Pancreas (tissue), 10 donors: ENCODE measurements at regions not wholly inside any gene's neighbourhood (a gene's known extent, or its start where the extent isn't known, plus 50 kb on each side); places are given as distances from the start of the nearest gene placed in this dataset.

Experiments
- ATAC-seq, 4 donors: fragments of 200-7000 bp; cut with Tn5 transposase; one replicate each; pipeline versions ENCODE4 v1.8.0 to v1.9.1; 2020; ENCODE audit warnings: mild to moderate bottlenecking in 4 of 4, moderate library complexity in 4 of 4
- DNase-seq, 6 donors: peaks; one replicate each; pipeline ENCODE4 v3.0.0-alpha.2; 2020
- FAIRE-seq: peaks from 2 replicates; lab custom pipeline; 2012; peaks lifted over from hg19 to GRCh38; lab: Jason Lieb, UNC
- H3K27ac ChIP-seq, 4 donors: fragments of 200-600 bp; sonication (generic); 1 replicate in 3 of 4; 2 replicates in 1 of 4; pipeline versions ENCODE4 v1.5.0 to v1.8.0; 2020
- H3K27me3 ChIP-seq, 4 donors: fragments of 200-600 bp; one replicate each; pipeline ENCODE4 v1.8.0; 2021
- H3K36me3 ChIP-seq, 3 donors: fragments of 200-600 bp; sonication (generic) in 1 of 3; one replicate each; pipeline versions ENCODE4 v1.5.0 to v1.8.0; 2020 to 2021
- H3K4me1 ChIP-seq, 3 donors: fragments of 200-600 bp; one replicate each; pipeline ENCODE4 v1.8.0; 2021
- H3K4me3 ChIP-seq, 4 donors: fragments of 200-600 bp; sonication (generic) in 2 of 4; one replicate each; pipeline versions ENCODE4 v1.5.0 to v1.8.0; 2020 to 2021
- H3K9me3 ChIP-seq, 4 donors: fragments of 200-600 bp; one replicate each; pipeline ENCODE4 v1.8.0; 2021
- CTCF ChIP-seq, 4 donors: fragments of 200-600 bp; sonication (generic) in 3 of 4; IDR thresholded peaks; one replicate each; pipeline versions ENCODE4 v1.5.0 to v1.8.0; 2021; ENCODE audit warnings: antibody characterized with exemption in 4 of 4
- WGBS, 2 donors: extraction: QIAGEN DNeasy Blood & Tissue Kit; methylation state at CpG; one replicate each; pipeline ENCODE4 v1.1.7; 2013; 5-methylcytosine and 5-hydroxymethylcytosine counted together
- intact Hi-C, 3 donors: fragments of 100-400 bp; cut with DNase I; formaldehyde crosslinking; loops; one replicate each; pipeline versions ENCODE4 v1.11.1 to v1.14.2; 2022
- donor health status: healthy with polysubstance abuse.
- donor health status: DM: no; HTN: no; CAD: no; lungs with moderate emphysema.
- donor health status: DM: no; HTN: no; CAD: no.
- donor health status: control.
- donor health status: control.
- donor health status: Bipolar disorder and iron deficiency.
- donor health status: DM: yes; HTN: yes; CAD: no.
- donor health status: DM: no; HTN: no; CAD: no.
- donor health status: DM: no; HTN: no; CAD: no.
- donor health status: DM: yes; HTN: yes; CAD: no.

- ATAC-seq (peak; percentile 94 to 100 (median 98)), FAIRE-seq (no peak), DNase-seq (peak in 2 of 6 donors; percentile 51 to 63)
- Histone ChIP-seq H3K36me3 (no peaks in the 10 kb centered on the region), H3K27ac (no peak overlapping the region), H3K4me3 (no peak overlapping the region), H3K9me3 (no peaks in the 10 kb centered on the region), H3K4me1 (peaks cover 0 to 6% (median 4%) of the 10 kb centered on the region in 3 donors), H3K27me3 (peaks cover 0 to 3% (median 0%) of the 10 kb centered on the region in 4 donors)
- intact Hi-C loops = no loop called here
- WGBS, 2 donors = 19 to 20% methylated on average over 2 of the region's 2 CpGs
- no peak for TF ChIP-seq CTCF (IDR thresholded peaks at IDR 0.05)
Observed at GRCh38 chr6:164133095-164133494, 718.6 kb downstream of the QKI start.

DNA sequence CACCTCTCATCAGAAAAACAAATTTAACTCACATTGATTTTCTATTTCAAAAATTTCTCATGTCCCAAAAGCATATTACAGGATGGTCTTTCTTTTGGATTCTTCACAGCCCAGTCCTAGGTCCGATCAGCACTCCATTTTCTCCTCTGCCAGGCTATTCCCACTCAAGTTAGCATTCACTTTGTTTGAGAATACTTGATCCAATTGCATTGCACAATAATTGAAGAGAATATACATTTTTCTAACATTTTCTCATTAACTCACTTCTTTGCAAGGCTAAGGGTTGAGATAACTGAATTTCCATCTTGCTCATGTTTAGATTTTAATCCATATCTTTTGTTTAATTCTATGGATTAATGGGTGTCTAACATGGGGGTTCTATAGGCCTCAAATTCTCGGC, 716.1 kb downstream of the QKI start:
- ATAC-seq (no peak), DNase-seq (no peak), FAIRE-seq (no peak)
- Histone ChIP-seq H3K27me3 (no peaks in the 10 kb centered on the region), H3K4me1 (peaks cover 0 to 6% (median 4%) of the 10 kb centered on the region in 3 donors), H3K27ac (no peak overlapping the region), H3K9me3 (no peaks in the 10 kb centered on the region), H3K4me3 (no peak overlapping the region), H3K36me3 (no peaks in the 10 kb centered on the region)
- TF ChIP-seq CTCF (IDR thresholded peaks at IDR 0.05) = no peak
- intact Hi-C loops = no loop called here
- whole genome bisulfite sequencing, 2 donors = 81 to 83% methylated on average over 2 of the region's 2 CpGs

DNA sequence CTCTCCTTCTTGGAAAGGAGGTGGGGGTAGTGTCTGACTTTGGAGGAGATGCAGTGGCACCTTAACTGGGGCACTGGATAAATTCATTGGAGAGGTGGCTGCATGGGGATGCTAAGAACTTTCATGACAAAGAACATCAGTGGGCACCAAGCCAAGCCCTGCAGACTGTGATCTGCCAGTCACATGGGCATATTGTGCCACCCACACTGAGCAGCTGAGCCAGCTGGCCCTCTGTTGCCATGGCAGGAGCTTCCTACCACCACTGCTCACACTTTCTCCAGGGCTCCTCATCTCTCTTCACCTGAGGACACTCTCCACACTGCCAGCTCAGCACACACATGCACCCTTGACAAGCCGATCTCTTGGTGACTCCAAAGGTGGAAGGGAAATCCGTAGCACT, 715.6 kb downstream of the QKI start:
- DNase-seq (no peak), ATAC-seq (no peak), FAIRE-seq (no peak)
- Histone ChIP-seq H3K27me3 (no peaks in the 10 kb centered on the region), H3K27ac (no peak overlapping the region), H3K4me3 (no peak overlapping the region), H3K36me3 (no peaks in the 10 kb centered on the region), H3K9me3 (no peaks in the 10 kb centered on the region), H3K4me1 (peaks cover 0 to 6% (median 4%) of the 10 kb centered on the region in 3 donors)
- no peak for TF ChIP-seq CTCF (IDR thresholded peaks at IDR 0.05)
- intact Hi-C loops = no loop called here
- WGBS, 2 donors = 69 to 77% methylated on average over 2 of the region's 2 CpGs

GRCh38 chr6:164129218-164129617, 714.7 kb downstream of the QKI start:
- no peaks in the 10 kb centered on the region for H3K9me3 ChIP-seq
- 58 to 67% methylated on average over 5 of the region's 5 CpGs for WGBS, 2 donors
- FAIRE-seq (no peak), DNase-seq (no peak), ATAC-seq (no peak)
- intact Hi-C loops = no loop called here
- no peaks in the 10 kb centered on the region for H3K27me3 ChIP-seq
- TF ChIP-seq CTCF (IDR thresholded peaks at IDR 0.05) = no peak
- no peaks in the 10 kb centered on the region for H3K36me3 ChIP-seq
- H3K27ac ChIP-seq = no peak overlapping the region
- H3K4me3 ChIP-seq = no peak overlapping the region
- peaks cover 0 to 6% (median 4%) of the 10 kb centered on the region in 3 donors for H3K4me1 ChIP-seq

GRCh38 chr6:164128101-164128500, 713.6 kb downstream of the QKI start:
- TF ChIP-seq CTCF (IDR thresholded peaks at IDR 0.05) = no peak
- WGBS, 2 donors = 63 to 80% methylated on average over 2 of the region's 2 CpGs
- ATAC-seq (no peak), FAIRE-seq (no peak), DNase-seq (no peak)
- Histone ChIP-seq H3K27me3 (no peaks in the 10 kb centered on the region), H3K27ac (no peak overlapping the region), H3K4me1 (peaks cover 0 to 4% (median 3%) of the 10 kb centered on the region in 3 donors), H3K4me3 (no peak overlapping the region), H3K9me3 (no peaks in the 10 kb centered on the region), H3K36me3 (no peaks in the 10 kb centered on the region)
- intact Hi-C loops = no loop called here
